ENCODE measurements at regions not wholly inside any gene's neighbourhood (a gene's known extent, or its start where the extent isn't known, plus 50 kb on each side); places are given as distances from the start of the nearest gene placed in this dataset.
"Not testable (repeated sequence)": the region's sequence is repeated elsewhere in the genome, so short reads cannot be mapped to it uniquely, and the experiment has no call there.

DNA sequence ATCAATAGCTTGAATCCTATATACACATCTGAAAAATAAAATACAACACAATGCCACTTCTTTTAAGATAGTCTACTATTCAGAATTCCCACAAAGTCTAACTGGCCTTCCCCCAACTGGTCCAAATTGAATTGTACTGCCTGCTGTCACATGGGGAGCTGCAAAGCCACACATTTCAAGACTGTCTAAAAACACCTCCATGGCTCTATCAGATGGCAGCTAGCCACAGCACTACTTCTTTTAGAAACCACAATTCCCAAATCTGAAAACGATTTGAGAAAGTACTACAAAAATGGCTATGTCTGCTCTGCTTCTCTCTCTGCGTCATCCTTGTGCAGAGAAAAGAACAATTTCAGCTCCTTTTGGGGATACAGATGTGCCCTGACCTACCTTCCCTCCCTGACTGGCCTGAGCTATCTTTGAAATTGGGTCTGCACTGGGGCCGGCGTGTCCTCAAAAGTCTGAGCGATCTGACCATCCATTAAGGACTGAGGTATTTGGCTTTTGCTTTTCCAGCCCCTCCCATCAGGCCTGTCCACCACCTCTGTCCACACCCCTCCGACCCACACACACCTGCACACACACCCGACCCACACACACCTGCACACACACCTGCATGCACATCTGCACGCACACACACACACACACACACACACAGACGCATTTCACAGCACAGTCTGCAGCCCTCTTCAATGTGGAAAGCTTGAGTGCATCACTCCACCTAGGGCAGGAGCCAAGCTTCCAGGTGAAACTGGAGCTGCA, 68.6 kb upstream of the IPO5 start:
- TF ChIP-seq FOXA1 (IDR thresholded peaks at IDR 0.05), result no peak
- no peak for TF ChIP-seq TARDBP (IDR thresholded peaks at IDR 0.05)
- no peak for TF ChIP-seq LEF1 (IDR thresholded peaks at IDR 0.05; ENCODE audit: borderline replicate concordance)
- TF ChIP-seq FOXK2 (IDR thresholded peaks at IDR 0.05), result no peak
- no peak for TF ChIP-seq SP1 (IDR thresholded peaks at IDR 0.05)
- TF ChIP-seq ZNF384 (IDR thresholded peaks at IDR 0.05), result no peak
- TF ChIP-seq ELF4 (IDR thresholded peaks at IDR 0.05), result no peak
- no peak for TF ChIP-seq ARNT (IDR thresholded peaks at IDR 0.05)
- TF ChIP-seq CTBP1 (IDR thresholded peaks at IDR 0.05; ENCODE audit: borderline replicate concordance), result no peak
- TF ChIP-seq FOXM1 (IDR thresholded peaks at IDR 0.05; ENCODE audit: borderline replicate concordance), result no peak
- TF ChIP-seq HDGF (IDR thresholded peaks at IDR 0.05; ENCODE audit: borderline replicate concordance), result no peak
- TF ChIP-seq BHLHE40 (IDR thresholded peaks at IDR 0.05; ENCODE audit: borderline replicate concordance), result no peak
- TF ChIP-seq, protein P1, sequence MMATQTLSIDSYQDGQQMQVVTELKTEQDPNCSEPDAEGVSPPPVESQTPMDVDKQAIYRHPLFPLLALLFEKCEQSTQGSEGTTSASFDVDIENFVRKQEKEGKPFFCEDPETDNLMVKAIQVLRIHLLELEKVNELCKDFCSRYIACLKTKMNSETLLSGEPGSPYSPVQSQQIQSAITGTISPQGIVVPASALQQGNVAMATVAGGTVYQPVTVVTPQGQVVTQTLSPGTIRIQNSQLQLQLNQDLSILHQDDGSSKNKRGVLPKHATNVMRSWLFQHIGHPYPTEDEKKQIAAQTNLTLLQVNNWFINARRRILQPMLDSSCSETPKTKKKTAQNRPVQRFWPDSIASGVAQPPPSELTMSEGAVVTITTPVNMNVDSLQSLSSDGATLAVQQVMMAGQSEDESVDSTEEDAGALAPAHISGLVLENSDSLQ (IDR thresholded peaks at IDR 0.05), result no peak
- TF ChIP-seq L3MBTL2 (conservative IDR thresholded peaks at IDR 0.05), result no peak
- ChIA-PET CTCF (no interaction called here), POLR2A (no interaction called here)
- DNase-seq (ENCODE audit: extremely low spot score), result no peak

DNA sequence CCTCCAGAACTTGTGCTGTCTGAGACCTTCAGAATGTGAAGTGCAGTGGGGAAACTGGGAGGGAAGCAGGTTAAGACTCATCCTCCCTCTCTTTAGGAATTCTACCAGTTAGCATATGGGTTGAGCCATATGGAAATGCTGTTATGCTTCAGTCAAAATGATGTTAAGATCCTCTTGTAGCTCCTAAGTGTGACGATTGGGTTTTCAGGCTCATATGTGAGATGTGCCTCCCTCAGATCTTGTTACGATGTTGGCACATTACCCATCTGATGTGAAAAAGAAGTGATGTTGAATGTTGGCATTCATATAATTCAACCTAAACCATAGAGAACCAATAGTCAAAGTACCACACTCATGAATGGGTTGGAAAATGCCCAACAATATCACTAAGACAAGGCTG, 67.8 kb upstream of the IPO5 start:
- DNase-seq (ENCODE audit: extremely low spot score), result no peak
- ChIA-PET CTCF (no interaction called here), POLR2A (no interaction called here)
- TF ChIP-seq, protein P1 (IDR thresholded peaks at IDR 0.05), result no peak
- TF ChIP-seq NFRKB (IDR thresholded peaks at IDR 0.05) (no peak), ARNT (IDR thresholded peaks at IDR 0.05) (no peak), CTBP1 (IDR thresholded peaks at IDR 0.05; ENCODE audit: borderline replicate concordance) (no peak), HDGF (IDR thresholded peaks at IDR 0.05; ENCODE audit: borderline replicate concordance) (no peak), FOXA1 (IDR thresholded peaks at IDR 0.05) (no peak), LEF1 (IDR thresholded peaks at IDR 0.05; ENCODE audit: borderline replicate concordance) (no peak), ZNF384 (IDR thresholded peaks at IDR 0.05) (no peak), BHLHE40 (IDR thresholded peaks at IDR 0.05; ENCODE audit: borderline replicate concordance) (no peak), ELF4 (IDR thresholded peaks at IDR 0.05) (no peak), FOXK2 (IDR thresholded peaks at IDR 0.05) (no peak), L3MBTL2 (conservative IDR thresholded peaks at IDR 0.05) (no peak)

DNA sequence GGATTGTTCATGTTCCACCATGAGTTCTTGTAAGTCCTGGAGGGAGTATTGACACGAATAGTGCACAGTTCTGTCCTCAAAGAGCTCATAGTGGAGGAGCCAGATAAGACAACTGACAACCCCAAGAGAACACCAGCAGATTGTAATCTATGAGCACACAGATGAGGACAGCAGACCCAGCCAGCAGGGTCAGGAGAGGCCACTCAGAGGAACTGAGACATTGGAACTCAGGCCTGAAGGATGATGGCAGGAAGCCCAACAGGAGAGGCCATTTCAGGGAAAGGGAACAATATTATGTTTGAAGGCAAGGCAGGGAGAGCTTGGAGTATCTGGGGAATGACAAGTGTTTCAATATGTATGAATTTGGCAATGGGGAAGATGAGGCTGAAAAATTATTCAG, 63.7 kb upstream of the IPO5 start:
- TF ChIP-seq BHLHE40 (IDR thresholded peaks at IDR 0.05; ENCODE audit: borderline replicate concordance), result no peak
- TF ChIP-seq, protein P1 (IDR thresholded peaks at IDR 0.05), result no peak
- TF ChIP-seq ZNF384 (IDR thresholded peaks at IDR 0.05), result no peak
- TF ChIP-seq SUZ12 (IDR thresholded peaks at IDR 0.05), result no peak
- TF ChIP-seq ELF4 (IDR thresholded peaks at IDR 0.05), result no peak
- TF ChIP-seq FOXK2 (IDR thresholded peaks at IDR 0.05), result no peak
- TF ChIP-seq TARDBP (IDR thresholded peaks at IDR 0.05), result no peak
- no peak for TF ChIP-seq CTBP1 (IDR thresholded peaks at IDR 0.05; ENCODE audit: borderline replicate concordance)
- TF ChIP-seq NFRKB (IDR thresholded peaks at IDR 0.05), result no peak
- TF ChIP-seq FOXM1 (IDR thresholded peaks at IDR 0.05; ENCODE audit: borderline replicate concordance), result no peak
- TF ChIP-seq L3MBTL2 (conservative IDR thresholded peaks at IDR 0.05), result no peak
- no peak for TF ChIP-seq LEF1 (IDR thresholded peaks at IDR 0.05; ENCODE audit: borderline replicate concordance)
- TF ChIP-seq ARNT (IDR thresholded peaks at IDR 0.05), result no peak
- TF ChIP-seq HDGF (IDR thresholded peaks at IDR 0.05; ENCODE audit: borderline replicate concordance), result no peak
- TF ChIP-seq FOXA1 (IDR thresholded peaks at IDR 0.05), result no peak
- CTCF ChIA-PET, result no interaction called here
- POLR2A ChIA-PET, result no interaction called here
- no peak for DNase-seq (ENCODE audit: extremely low spot score)

DNA sequence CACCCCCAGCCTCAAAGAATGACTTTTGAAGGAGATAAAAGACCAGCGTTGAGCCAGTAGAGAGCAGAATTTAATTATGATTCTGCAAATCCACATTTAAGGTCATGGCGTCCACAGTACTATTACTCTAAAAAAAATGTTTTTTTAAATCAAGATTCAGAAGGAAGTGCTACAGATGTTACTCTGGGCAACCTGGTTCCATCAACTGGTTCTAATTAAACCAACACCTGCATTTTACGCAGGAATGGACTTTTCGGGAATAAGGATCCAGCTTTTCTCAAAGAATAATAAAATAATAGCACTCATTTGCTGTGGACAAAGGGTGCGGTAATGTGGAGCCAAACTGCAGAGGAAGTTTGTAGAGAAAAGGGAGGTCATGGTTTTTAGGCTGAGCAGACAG, 62.9 kb upstream of the IPO5 start:
- no peak for TF ChIP-seq SUZ12 (IDR thresholded peaks at IDR 0.05)
- TF ChIP-seq FOXK2 (IDR thresholded peaks at IDR 0.05), result no peak
- no peak for TF ChIP-seq NFRKB (IDR thresholded peaks at IDR 0.05)
- no peak for TF ChIP-seq HDGF (IDR thresholded peaks at IDR 0.05; ENCODE audit: borderline replicate concordance)
- TF ChIP-seq BHLHE40 (IDR thresholded peaks at IDR 0.05; ENCODE audit: borderline replicate concordance), result no peak
- no peak for TF ChIP-seq FOXM1 (IDR thresholded peaks at IDR 0.05; ENCODE audit: borderline replicate concordance)
- TF ChIP-seq FOXA1 (IDR thresholded peaks at IDR 0.05), result no peak
- TF ChIP-seq, protein P1 (IDR thresholded peaks at IDR 0.05), result no peak
- TF ChIP-seq ZNF384 (IDR thresholded peaks at IDR 0.05), result no peak
- TF ChIP-seq ELF4 (IDR thresholded peaks at IDR 0.05), result no peak
- TF ChIP-seq TARDBP (IDR thresholded peaks at IDR 0.05), result no peak
- no peak for TF ChIP-seq SP1 (IDR thresholded peaks at IDR 0.05)
- no peak for TF ChIP-seq ARNT (IDR thresholded peaks at IDR 0.05)
- TF ChIP-seq LEF1 (IDR thresholded peaks at IDR 0.05; ENCODE audit: borderline replicate concordance), result no peak
- TF ChIP-seq CTBP1 (IDR thresholded peaks at IDR 0.05; ENCODE audit: borderline replicate concordance), result no peak
- TF ChIP-seq L3MBTL2 (conservative IDR thresholded peaks at IDR 0.05), result no peak
- no peak for DNase-seq (ENCODE audit: extremely low spot score)
- CTCF ChIA-PET, result no interaction called here
- POLR2A ChIA-PET, result no interaction called here

DNA sequence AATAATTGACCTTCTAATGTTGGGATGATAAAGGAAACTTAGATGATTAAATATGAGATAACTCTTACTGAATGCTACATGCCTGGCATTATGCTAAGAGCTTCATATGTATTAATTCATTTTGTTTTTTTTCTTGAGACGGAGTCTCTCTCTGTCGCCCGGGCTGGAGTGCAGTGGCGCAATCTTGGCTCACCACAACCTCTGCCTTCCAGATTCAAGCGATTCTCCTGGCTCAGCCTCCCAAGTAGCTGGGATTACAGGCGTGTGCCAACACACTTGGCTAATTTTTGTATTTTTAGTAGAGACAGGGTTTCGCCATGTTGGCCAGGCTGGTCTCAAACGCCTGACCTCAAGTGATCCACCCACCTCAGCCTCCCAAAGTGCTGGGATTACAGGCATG, 61.5 kb upstream of the IPO5 start:
- POLR2A ChIA-PET; DNase-seq (ENCODE audit: extremely low spot score); CTCF ChIA-PET: not testable (repeated sequence)
